Activated T-cell treated with anti-CD3 and anti-CD28 coated beads, Interleukin-2, amount 50 U/mL, for 4 hours (primary cell): ENCODE measurements at regions not wholly inside any gene's neighbourhood (a gene's known extent, or its start where the extent isn't known, plus 50 kb on each side); places are given as distances from the start of the nearest gene placed in this dataset.

Experiments
- ATAC-seq, 2 donors: fragments of 200-7000 bp; cut with Tn5 transposase; one replicate each; pipeline ENCODE4 v1.10.0; 2021
- DNase-seq: peaks from one replicate; pipeline ENCODE4 v3.0.0-alpha.2; 2020
- H3K27me3 Mint-ChIP-seq: one replicate; pipeline ENCODE4 v1.8.0; 2021; ENCODE audit warnings: low read depth, mixed read lengths
- H3K36me3 Mint-ChIP-seq: one replicate; pipeline ENCODE4 v1.8.0; 2022; ENCODE audit warnings: mixed read lengths; ENCODE audit not compliant: insufficient read depth
- H3K4me1 Mint-ChIP-seq: one replicate; pipeline ENCODE4 v1.8.0; 2021; ENCODE audit warnings: low read depth, mixed read lengths
- H3K4me3 Mint-ChIP-seq: one replicate; pipeline ENCODE4 v1.8.0; 2021; ENCODE audit warnings: mild to moderate bottlenecking, moderate library complexity, mixed read lengths
- H3K9me3 Mint-ChIP-seq: one replicate; pipeline ENCODE4 v1.8.0; 2021; ENCODE audit warnings: mixed read lengths

DNA sequence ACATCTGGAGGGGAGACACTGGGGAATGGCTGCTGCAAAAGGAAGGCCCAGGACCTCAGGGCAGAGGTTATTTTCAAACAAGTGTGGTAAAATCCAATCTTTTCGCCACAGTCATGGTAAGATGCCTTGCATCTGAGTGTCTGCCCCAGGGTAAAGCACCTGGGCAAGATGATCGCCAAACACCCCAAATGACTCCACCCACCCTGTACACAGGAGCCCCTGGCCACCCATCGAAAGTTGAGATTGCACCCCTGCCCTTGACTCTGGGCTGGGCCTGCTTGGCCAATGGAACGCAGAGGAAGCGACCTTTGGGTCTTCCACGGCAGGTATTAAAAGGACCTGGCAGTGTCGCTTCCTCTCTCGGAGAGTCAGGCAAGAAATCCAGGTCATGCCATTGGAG lies 88.8 kb downstream of the C16orf95 start:
- no peaks in the 10 kb centered on the region for H3K36me3 Mint-ChIP-seq
- no peaks in the 10 kb centered on the region for H3K9me3 Mint-ChIP-seq
- H3K4me3 Mint-ChIP-seq = no peak overlapping the region
- H3K27me3 Mint-ChIP-seq = peaks cover 3% of the 10 kb centered on the region
- DNase-seq = no peak
- H3K4me1 Mint-ChIP-seq = no peaks in the 10 kb centered on the region
- no peak for ATAC-seq

- Mint-ChIP-seq H3K4me3 (no peak overlapping the region), H3K4me1 (no peaks in the 10 kb centered on the region), H3K27me3 (peaks cover 3% of the 10 kb centered on the region), H3K9me3 (no peaks in the 10 kb centered on the region), H3K36me3 (no peaks in the 10 kb centered on the region)
- ATAC-seq = no peak
- DNase-seq = no peak
These were observed 87.7 kb downstream of the C16orf95 start for GRCh38 chr16:87229230-87230188.

GRCh38 chr16:87230571-87230970 lies 86.6 kb downstream of the C16orf95 start:
- ATAC-seq = no peak
- H3K9me3 Mint-ChIP-seq = no peaks in the 10 kb centered on the region

DNA sequence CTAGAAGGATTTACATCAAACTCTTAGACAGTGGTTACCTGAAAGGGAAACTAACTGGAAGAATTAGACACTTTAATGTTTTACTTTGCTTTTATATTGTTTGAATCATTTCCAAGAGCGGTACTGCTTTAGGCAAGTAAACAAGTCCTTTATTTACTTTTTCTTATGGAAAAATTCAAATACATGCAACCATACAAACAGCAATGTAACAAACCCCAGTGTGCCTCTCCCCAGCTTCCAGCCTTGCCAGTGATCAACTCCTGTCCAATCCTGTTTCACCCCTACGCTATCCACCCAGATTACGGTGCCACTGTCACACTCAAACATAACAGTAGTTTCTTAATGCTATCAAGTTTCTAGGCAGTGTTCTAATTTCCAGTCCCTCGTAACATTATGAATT lies 85.9 kb downstream of the C16orf95 start:
- DNase-seq = no peak
- Mint-ChIP-seq H3K4me3 (no peak overlapping the region), H3K4me1 (peaks cover 8% of the 10 kb centered on the region), H3K27me3 (peaks cover 12% of the 10 kb centered on the region), H3K9me3 (no peaks in the 10 kb centered on the region), H3K36me3 (no peaks in the 10 kb centered on the region)
- ATAC-seq = no peak

More at GRCh38 chr16:87230571-87230970, 86.6 kb downstream of the C16orf95 start:
- DNase-seq = no peak
- Mint-ChIP-seq H3K27me3 (peaks cover 6% of the 10 kb centered on the region), H3K4me3 (no peak overlapping the region), H3K4me1 (peaks cover 1% of the 10 kb centered on the region), H3K36me3 (no peaks in the 10 kb centered on the region)

GRCh38 chr16:87231911-87232310 lies 85.3 kb downstream of the C16orf95 start:
- ATAC-seq (no peak), DNase-seq (no peak)
- H3K27me3 Mint-ChIP-seq = peaks cover 14% of the 10 kb centered on the region
- no peaks in the 10 kb centered on the region for H3K36me3 Mint-ChIP-seq
- H3K4me1 Mint-ChIP-seq = peaks cover 11% of the 10 kb centered on the region
- no peaks in the 10 kb centered on the region for H3K9me3 Mint-ChIP-seq
- H3K4me3 Mint-ChIP-seq = no peak overlapping the region

- H3K4me3 Mint-ChIP-seq = no peak overlapping the region
- peaks cover 11% of the 10 kb centered on the region for H3K4me1 Mint-ChIP-seq
- peaks cover 21% of the 10 kb centered on the region for H3K27me3 Mint-ChIP-seq
- ATAC-seq (no peak), DNase-seq (no peak)
- H3K9me3 Mint-ChIP-seq = no peaks in the 10 kb centered on the region
- H3K36me3 Mint-ChIP-seq = no peaks in the 10 kb centered on the region
These were observed 83.3 kb downstream of the C16orf95 start for GRCh38 chr16:87233928-87234327.

- ATAC-seq (no peak), DNase-seq (no peak)
- Mint-ChIP-seq H3K9me3 (no peaks in the 10 kb centered on the region), H3K4me3 (no peak overlapping the region), H3K27me3 (peaks cover 21% of the 10 kb centered on the region), H3K36me3 (no peaks in the 10 kb centered on the region), H3K4me1 (peaks cover 11% of the 10 kb centered on the region)
These were observed 82.6 kb downstream of the C16orf95 start for GRCh38 chr16:87234601-87235000.

DNA sequence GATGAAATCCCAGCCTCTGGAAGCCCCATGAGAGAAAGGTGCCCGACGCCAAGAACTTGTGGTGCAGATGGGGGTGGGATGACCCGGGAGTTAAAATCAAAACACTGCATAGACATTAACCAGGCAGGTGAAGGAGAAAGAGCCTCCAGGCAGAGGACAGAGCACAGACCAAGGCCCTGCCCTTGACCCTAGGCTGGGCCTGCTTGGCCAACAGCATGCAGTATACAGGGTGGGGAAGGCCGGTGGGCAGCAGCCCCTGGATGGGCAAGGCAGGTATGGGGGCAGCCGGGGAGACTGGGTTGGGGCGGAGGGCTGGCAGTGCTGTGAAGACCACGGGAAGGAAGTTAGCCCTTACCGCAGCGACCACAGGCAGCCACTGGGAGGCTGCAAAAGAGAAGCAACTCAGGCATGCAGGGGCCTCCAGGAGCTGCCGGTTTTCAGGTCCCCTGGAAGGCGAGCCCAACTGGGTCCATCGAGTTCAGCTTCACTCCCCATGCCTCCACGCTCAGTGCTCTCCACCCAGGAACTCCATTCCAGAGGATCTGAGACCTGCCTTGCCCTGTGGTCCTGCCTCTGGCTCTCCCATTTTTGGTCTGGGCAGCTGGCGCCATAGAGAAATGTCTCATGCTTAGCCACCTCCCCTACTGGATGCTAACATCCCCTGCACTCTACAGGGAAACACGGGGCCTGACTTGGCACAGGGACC lies 81.2 kb downstream of the C16orf95 start:
- Mint-ChIP-seq H3K4me1 (peaks cover 11% of the 10 kb centered on the region), H3K4me3 (no peak overlapping the region), H3K36me3 (no peaks in the 10 kb centered on the region), H3K27me3 (peaks cover 21% of the 10 kb centered on the region), H3K9me3 (no peaks in the 10 kb centered on the region)
- DNase-seq (no peak), ATAC-seq (peak; percentile 21 to 40)

DNA sequence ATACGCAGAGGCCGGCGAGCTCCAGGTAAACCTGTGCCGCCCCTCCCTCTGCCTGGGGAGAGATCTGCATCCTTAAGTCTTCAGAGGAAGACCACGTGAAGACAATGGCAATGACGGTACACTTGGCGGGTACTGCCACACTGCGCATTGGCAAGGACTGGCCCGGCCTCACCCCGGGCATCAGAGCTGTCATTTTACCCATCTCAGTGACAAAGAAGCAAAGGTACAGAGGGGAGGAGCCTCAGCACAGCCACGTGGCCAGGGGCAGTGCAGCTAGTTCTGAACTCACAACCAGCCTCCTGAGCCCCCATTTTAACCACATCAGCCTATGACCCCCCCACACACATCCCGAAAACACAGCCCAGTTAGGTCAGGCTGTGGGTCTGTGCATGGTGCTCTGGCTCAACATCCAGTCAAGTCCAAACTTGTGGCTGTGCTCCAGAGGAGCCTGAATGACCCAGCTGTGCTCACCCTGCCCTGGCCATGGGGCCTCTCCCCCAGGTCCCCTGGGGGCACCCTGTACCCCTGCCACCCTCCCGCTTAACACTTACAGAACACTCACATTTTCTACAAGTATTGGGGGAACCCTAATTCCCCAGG lies 80.6 kb downstream of the C16orf95 start:
- H3K4me1 Mint-ChIP-seq = peaks cover 11% of the 10 kb centered on the region
- ATAC-seq (peak in 1 of 2 donors; percentile 14), DNase-seq (no peak)
- no peaks in the 10 kb centered on the region for H3K9me3 Mint-ChIP-seq
- no peak overlapping the region for H3K4me3 Mint-ChIP-seq
- H3K27me3 Mint-ChIP-seq = peaks cover 21% of the 10 kb centered on the region
- H3K36me3 Mint-ChIP-seq = no peaks in the 10 kb centered on the region

GRCh38 chr16:87238361-87238715 lies 78.9 kb downstream of the C16orf95 start:
- no peaks in the 10 kb centered on the region for H3K36me3 Mint-ChIP-seq
- DNase-seq = no peak
- H3K4me3 Mint-ChIP-seq = no peak overlapping the region
- peaks cover 21% of the 10 kb centered on the region for H3K27me3 Mint-ChIP-seq
- no peaks in the 10 kb centered on the region for H3K9me3 Mint-ChIP-seq
- ATAC-seq = no peak
- H3K4me1 Mint-ChIP-seq = peaks cover 11% of the 10 kb centered on the region

GRCh38 chr16:87239545-87239944 lies 77.6 kb downstream of the C16orf95 start:
- H3K27me3 Mint-ChIP-seq = peaks cover 21% of the 10 kb centered on the region
- H3K9me3 Mint-ChIP-seq = no peaks in the 10 kb centered on the region
- no peak overlapping the region for H3K4me3 Mint-ChIP-seq
- ATAC-seq (no peak), DNase-seq (no peak)
- peaks cover 11% of the 10 kb centered on the region for H3K4me1 Mint-ChIP-seq
- H3K36me3 Mint-ChIP-seq = no peaks in the 10 kb centered on the region

DNA sequence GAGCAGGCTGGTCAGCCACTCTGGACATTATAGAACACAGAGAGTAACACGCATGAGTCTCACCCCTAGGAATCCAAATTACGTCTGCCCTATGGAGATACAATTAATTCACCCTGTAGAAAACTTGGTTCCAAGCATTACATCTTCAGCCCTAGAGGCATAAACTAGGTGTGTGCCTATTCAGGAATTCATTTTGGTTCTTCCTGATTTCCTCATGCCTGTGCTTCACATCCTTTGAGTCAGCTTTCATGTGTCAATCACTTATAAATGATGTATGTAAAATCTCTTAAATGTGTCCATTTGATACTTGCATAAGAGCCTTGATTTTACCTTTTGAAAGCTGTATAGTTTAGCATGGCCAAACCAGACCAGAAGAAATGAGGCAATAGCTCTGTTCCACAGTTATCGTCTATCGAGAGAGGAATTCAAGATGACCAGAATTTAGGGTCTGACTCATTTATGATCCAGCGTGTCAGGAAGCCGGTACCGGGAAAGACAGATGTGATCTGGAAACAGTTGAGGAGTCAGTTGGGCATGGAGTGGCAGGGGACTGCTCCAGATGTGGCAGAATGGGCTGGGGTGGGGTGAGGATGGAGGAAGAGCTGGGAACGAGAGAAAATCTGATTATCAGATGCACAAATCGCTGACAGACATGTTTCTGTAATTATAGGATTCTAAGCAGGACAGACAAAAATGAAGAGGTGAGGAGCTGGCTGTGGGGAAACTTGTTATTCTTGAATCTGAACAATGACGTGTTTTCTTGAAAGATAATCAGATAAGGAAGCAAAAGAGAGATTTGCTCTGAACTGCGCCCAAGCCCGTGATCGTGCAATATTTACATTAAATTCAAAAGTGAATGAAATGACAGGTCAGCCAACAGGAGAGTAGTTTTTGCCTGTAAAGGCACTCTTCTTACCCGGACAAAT lies 76.7 kb downstream of the C16orf95 start:
- Mint-ChIP-seq H3K4me3 (no peak overlapping the region), H3K27me3 (peaks cover 19% of the 10 kb centered on the region)
- DNase-seq = no peak

DNA sequence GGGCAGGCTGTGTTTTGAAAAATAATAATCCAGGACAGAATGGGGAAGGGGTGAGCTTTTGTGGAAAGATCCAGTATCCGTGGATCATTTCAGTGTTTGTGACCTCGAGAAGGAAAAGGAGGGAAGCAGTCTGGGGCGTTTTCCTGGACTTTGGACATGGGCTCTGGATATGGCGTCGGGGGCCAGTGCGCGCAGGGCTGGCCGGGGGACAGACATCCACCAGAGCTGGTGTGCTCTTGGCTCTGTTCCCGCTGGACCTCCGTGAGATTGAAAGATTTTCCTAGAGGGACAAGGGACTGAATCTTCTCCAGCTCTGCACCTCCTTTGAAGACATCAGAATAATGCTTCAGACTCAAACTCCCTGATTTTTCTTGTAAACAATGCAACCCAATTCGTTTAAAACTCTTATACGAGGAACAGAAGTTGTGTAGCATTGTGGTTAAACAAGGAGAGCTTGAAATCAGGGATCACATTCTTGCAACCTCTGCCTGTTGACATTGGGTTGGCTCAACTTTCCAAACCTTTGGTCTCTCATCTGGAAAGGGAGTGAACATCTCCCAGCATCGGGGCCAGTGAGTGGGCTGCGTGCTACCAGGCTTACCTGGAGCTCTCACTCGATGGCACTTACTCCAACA lies 75.9 kb downstream of the C16orf95 start:
- H3K27me3 Mint-ChIP-seq = peaks cover 12% of the 10 kb centered on the region
- ATAC-seq = no peak
- no peak for DNase-seq
- no peaks in the 10 kb centered on the region for H3K36me3 Mint-ChIP-seq
- H3K9me3 Mint-ChIP-seq = no peaks in the 10 kb centered on the region
- no peak overlapping the region for H3K4me3 Mint-ChIP-seq
- peaks cover 4% of the 10 kb centered on the region for H3K4me1 Mint-ChIP-seq

More for the DNA sequence above, 76.7 kb downstream of the C16orf95 start:
- Mint-ChIP-seq H3K4me1 (peaks cover 11% of the 10 kb centered on the region), H3K36me3 (no peaks in the 10 kb centered on the region), H3K9me3 (no peaks in the 10 kb centered on the region)
- no peak for ATAC-seq
